ENCODE measurements at regions not wholly inside any gene's neighbourhood (a gene's known extent, or its start where the extent isn't known, plus 50 kb on each side); places are given as distances from the start of the nearest gene placed in this dataset.

- FAIRE-seq: no peak
- no TSS peak for BruUV-seq (replicated peaks)
- CTCF ChIA-PET: interaction anchor here (0.7 to 5.1 kb wide), 6 partner anchors 10 to 1182 kb away, joined by 3 to 31 read pairs (median 4); partner anchors contain the start of gene MAD2L1
Observed at GRCh38 chr4:121248747-121249146, 84.6 kb upstream of the TNIP3 start.

More at GRCh38 chr4:121248747-121249146, 84.6 kb upstream of the TNIP3 start:
- Histone ChIP-seq H3K9me3 (replicated peaks; ENCODE audit: control insufficient read depth, insufficient read depth, low read length) (no peaks in the 10 kb centered on the region), H4K20me1 (replicated peaks; ENCODE audit: control insufficient read depth, extremely low read depth, insufficient read depth, low read length) (no peaks in the 10 kb centered on the region), H3K36me3 (ENCODE audit: control insufficient read depth in 2 of 2, extremely low read depth in 1 of 2, insufficient read depth in 2 of 2, low read length in 2 of 2) (no peaks in the 10 kb centered on the region), H3K9ac (replicated peaks; ENCODE audit: extremely low read depth, insufficient read depth, low read length) (no peak overlapping the region), H3K9me1 (replicated peaks; ENCODE audit: control insufficient read depth, extremely low read depth, insufficient read depth, low read length) (no peaks in the 10 kb centered on the region), H3K4me1 (ENCODE audit: control insufficient read depth, extremely low read depth, insufficient read depth, low read length) (no peaks in the 10 kb centered on the region), H3K4me3 (replicated peaks in 1 of 3; ENCODE audit: insufficient read depth in 1 of 3, low read depth in 1 of 3, low read length in 3 of 3) (no peak overlapping the region), H3K79me2 (ENCODE audit: control insufficient read depth, insufficient read depth, low read length) (no peaks in the 10 kb centered on the region), H3K27me3 (ENCODE audit: control insufficient read depth in 2 of 2, insufficient read depth in 2 of 2, low read length in 2 of 2) (peaks cover 0 to 3% of the 10 kb centered on the region in 2 experiments), H3K4me2 (ENCODE audit: insufficient read depth, low read length) (no peak overlapping the region), H2AFZ (ENCODE audit: low read depth, low read length) (no peak overlapping the region), H3K27ac (ENCODE audit: insufficient read depth, low read depth, low read length) (no peak overlapping the region)
- no peak for DNase-seq (ENCODE audit: low read depth, low spot score)
- POLR2A ChIA-PET: no interaction called here
- intact Hi-C loops (cut with micrococcal nuclease): no loop called here
- TF ChIP-seq CTCF (IDR thresholded peaks at IDR 0.05; ENCODE audit: extremely low read depth in 1 of 2, insufficient read depth in 1 of 2, low read depth in 1 of 2, low read length in 2 of 2): no peak
- TF ChIP-seq JUN (IDR thresholded peaks at IDR 0.05; ENCODE audit: borderline replicate concordance, insufficient read depth, insufficient read length, low read depth): no peak
- no peak for TF ChIP-seq FOS (IDR thresholded peaks at IDR 0.05; ENCODE audit: borderline replicate concordance, insufficient read depth, low read length)
- TF ChIP-seq EZH2 (IDR thresholded peaks at IDR 0.05; ENCODE audit: borderline replicate concordance, low read depth, low read length, severe bottlenecking): no peak
- TF ChIP-seq MYC (IDR thresholded peaks at IDR 0.05; ENCODE audit: low read depth, low read length): no peak
- no peak for TF ChIP-seq POLR2AphosphoS5 (IDR thresholded peaks at IDR 0.05; ENCODE audit: insufficient read depth, low read depth, low read length)
- dilution Hi-C loops (cut with MboI; ENCODE audit: extremely low pct_ligation_motif_present, low sequenced_read_pairs): no loop called here

Measured in endothelial cell of umbilical vein (primary cell).